Activated CD4-positive, alpha-beta T cell treated with anti-CD3 and anti-CD28 coated beads for 36 hours (primary cell): ENCODE measurements at regions not wholly inside any gene's neighbourhood (a gene's known extent, or its start where the extent isn't known, plus 50 kb on each side); places are given as distances from the start of the nearest gene placed in this dataset.

Experiments
- ATAC-seq: fragments of 200-7000 bp; cut with Tn5 transposase; one replicate; pipeline ENCODE4 v1.10.0; 2021; ENCODE audit warnings: mild to moderate bottlenecking, moderate library complexity
- CTCF ChIA-PET: fragments of 350-600 bp; sonication (Branson Sonifier 250); formaldehyde crosslinking; loops from one replicate; lab custom pipeline; 2021; ENCODE audit warnings: antibody characterized with exemption; lab: Charles Lee
- POLR2A ChIA-PET: fragments of 350-600 bp; sonication (Branson Sonifier 250); formaldehyde crosslinking; loops from one replicate; lab custom pipeline; 2021; ENCODE audit warnings: antibody characterized with exemption, inconsistent platforms; lab: Charles Lee
- DNase-seq: peaks from one replicate; pipeline ENCODE4 v3.0.0-alpha.2; 2020
- H3K27ac Mint-ChIP-seq: one replicate; pipeline ENCODE4 v1.8.0; 2021; ENCODE audit warnings: mixed read lengths
- H3K27me3 Mint-ChIP-seq: one replicate; pipeline ENCODE4 v1.8.0; 2021; ENCODE audit warnings: mixed read lengths
- H3K36me3 Mint-ChIP-seq: one replicate; pipeline ENCODE4 v1.8.0; 2021; ENCODE audit warnings: low read depth, mixed read lengths
- H3K4me1 Mint-ChIP-seq: one replicate; pipeline ENCODE4 v1.8.0; 2021; ENCODE audit warnings: mixed read lengths
- H3K4me3 Mint-ChIP-seq: one replicate; pipeline ENCODE4 v1.8.0; 2021; ENCODE audit warnings: mild to moderate bottlenecking, moderate library complexity, mixed read lengths
- H3K9me3 Mint-ChIP-seq: one replicate; pipeline ENCODE4 v1.8.0; 2021; ENCODE audit warnings: low read depth, mixed read lengths
- intact Hi-C, 2 experiments: fragments of 100-400 bp; cut with DNase I in 1 of 2; cut with micrococcal nuclease in 1 of 2; formaldehyde crosslinking; loops; one replicate each; pipeline versions ENCODE4 v1.14.2 to v1.15.1; 2022 to 2024; cut with DNase I, micrococcal nuclease

DNA sequence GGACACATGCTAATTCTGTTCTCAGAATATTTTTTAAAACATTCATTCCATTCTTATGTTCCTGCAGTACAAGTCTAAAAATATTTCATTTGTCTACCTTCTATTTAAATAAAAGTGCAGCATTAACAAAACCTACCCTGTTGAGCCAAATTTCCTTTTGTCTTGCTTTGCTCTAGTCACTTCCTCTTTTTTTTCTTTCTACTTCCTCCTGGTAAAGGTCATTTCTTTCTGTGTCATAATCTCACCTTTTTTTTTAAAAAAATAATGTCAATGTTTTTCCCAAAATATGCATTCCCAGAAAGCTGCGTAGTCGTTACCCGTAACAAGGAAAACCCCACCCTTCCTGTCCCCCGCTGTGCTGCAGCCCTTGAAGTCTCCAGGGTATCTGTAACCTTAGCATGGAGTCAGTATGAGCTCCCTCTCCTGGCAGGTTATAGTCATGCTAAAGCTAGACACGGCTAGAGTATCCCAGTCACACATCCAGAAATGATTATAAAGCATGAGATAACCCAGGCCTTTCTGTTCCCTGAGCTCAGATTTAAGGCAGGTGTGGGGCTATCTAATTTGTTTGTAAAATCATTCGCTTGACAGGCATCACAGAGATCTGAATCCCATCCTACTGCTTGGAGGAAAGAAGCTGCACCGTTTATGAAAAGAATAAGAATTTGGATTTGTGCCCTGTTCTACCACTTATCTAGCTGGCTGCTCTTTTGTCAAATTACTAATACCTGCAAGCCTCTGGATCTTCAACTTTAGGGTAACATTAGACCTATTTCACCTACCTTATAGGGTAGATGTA is 51.1 kb upstream of the EED start:
- Mint-ChIP-seq H3K4me1 (peaks cover 27% of the 10 kb centered on the region), H3K36me3 (no peaks in the 10 kb centered on the region), H3K9me3 (no peaks in the 10 kb centered on the region), H3K27ac (peak overlapping the region; percentile 82), H3K27me3 (peaks cover 6% of the 10 kb centered on the region), H3K4me3 (peak overlapping the region; percentile 53)
- ATAC-seq (peak; percentile 99), DNase-seq (peak; percentile 74)
- ChIA-PET POLR2A (interaction anchor here (0.6 to 1.7 kb wide), 6 partner anchors 13 to 185 kb away, joined by 3 to 8 read pairs (median 4); partner anchors contain the start of gene EED), CTCF (interaction anchor here (0.5 to 2.7 kb wide), 39 partner anchors 9 to 338 kb away, joined by 3 to 57 read pairs (median 3); partner anchors contain the start of genes CCDC83 and PICALM)
- intact Hi-C loops = loop anchor here (1.0 to 5.0 kb wide), 7 partner anchors 17 to 341 kb away; partner anchors contain the start of gene PICALM (in 1 of the 2)

- no peak for ATAC-seq
- POLR2A ChIA-PET = interaction anchor here (1.0 to 1.6 kb wide), 2 partner anchors 16 to 125 kb away, joined by 4 to 5 read pairs; no protein-coding TSS in a partner anchor
- DNase-seq = no peak
- CTCF ChIA-PET = interaction anchor here (1.0 to 2.7 kb wide), 20 partner anchors 9 to 177 kb away, joined by 3 to 57 read pairs (median 6); partner anchors contain the start of gene PICALM
- Mint-ChIP-seq H3K27me3 (peaks cover 6% of the 10 kb centered on the region), H3K36me3 (no peaks in the 10 kb centered on the region), H3K4me3 (peak overlapping the region; percentile 53), H3K27ac (peak overlapping the region; percentile 82), H3K9me3 (no peaks in the 10 kb centered on the region), H3K4me1 (peaks cover 27% of the 10 kb centered on the region)
- intact Hi-C loops = loop anchor here (1.0 to 5.0 kb wide), 7 partner anchors 16 to 340 kb away; partner anchors contain the start of gene PICALM (in 1 of the 2)
Observed at GRCh38 chr11:86192519-86193257, 51.9 kb upstream of the EED start.

- Mint-ChIP-seq H3K4me1 (peaks cover 26% of the 10 kb centered on the region), H3K27ac (peak overlapping the region; percentile 10), H3K36me3 (no peaks in the 10 kb centered on the region), H3K4me3 (no peak overlapping the region), H3K27me3 (peaks cover 5% of the 10 kb centered on the region), H3K9me3 (no peaks in the 10 kb centered on the region)
- ATAC-seq (no peak), DNase-seq (no peak)
- intact Hi-C loops = loop anchor here (2.0 to 5.0 kb wide), 2 partner anchors 125 to 340 kb away; no protein-coding TSS in a partner anchor
- POLR2A ChIA-PET = no interaction called here
- CTCF ChIA-PET = interaction anchor here (0.7 kb wide), 1 partner anchor 15 kb away, joined by 3 read pairs; no protein-coding TSS in a partner anchor
Observed at GRCh38 chr11:86191874-86192273, 52.7 kb upstream of the EED start.

DNA sequence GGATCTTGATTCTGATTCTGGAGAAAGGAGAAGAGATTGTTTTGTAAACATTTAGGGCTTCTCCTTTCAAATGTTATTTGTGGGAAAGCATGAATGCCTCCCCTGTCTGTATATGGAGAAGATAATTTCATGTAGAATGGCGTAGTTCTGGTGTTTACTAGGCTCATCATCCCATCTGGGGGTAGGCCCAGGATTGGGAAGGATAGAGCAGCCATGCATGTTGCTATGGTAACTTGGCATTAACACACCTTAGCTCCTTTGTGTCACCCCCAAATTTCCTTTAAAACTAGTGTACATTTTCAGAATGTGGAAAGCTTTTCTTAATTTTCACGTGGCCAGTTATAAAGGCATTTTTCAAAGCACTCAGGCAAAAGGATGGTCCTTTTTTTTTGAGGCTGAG is 57.5 kb upstream of the EED start:
- Mint-ChIP-seq H3K36me3 (no peaks in the 10 kb centered on the region), H3K9me3 (no peaks in the 10 kb centered on the region), H3K4me1 (peaks cover 4% of the 10 kb centered on the region), H3K4me3 (no peak overlapping the region), H3K27me3 (peaks cover 2% of the 10 kb centered on the region), H3K27ac (no peak overlapping the region)
- intact Hi-C loops = no loop called here
- ATAC-seq (no peak), DNase-seq (no peak)
- POLR2A ChIA-PET = interaction anchor here (0.6 kb wide), 1 partner anchor 44 kb away, joined by 13 read pairs; no protein-coding TSS in a partner anchor
- CTCF ChIA-PET = interaction anchor here (1.0 to 1.4 kb wide), 2 partner anchors 70 to 145 kb away, joined by 3 to 4 read pairs; no protein-coding TSS in a partner anchor

GRCh38 chr11:86186386-86186785 is 58.2 kb upstream of the EED start:
- Mint-ChIP-seq H3K36me3 (no peaks in the 10 kb centered on the region), H3K27ac (no peak overlapping the region), H3K9me3 (no peaks in the 10 kb centered on the region), H3K27me3 (peaks cover 2% of the 10 kb centered on the region), H3K4me3 (no peak overlapping the region), H3K4me1 (no peaks in the 10 kb centered on the region)
- ATAC-seq = no peak
- CTCF ChIA-PET = interaction anchor here (0.6 to 1.4 kb wide), 3 partner anchors 13 to 144 kb away, joined by 3 to 4 read pairs (median 3); no protein-coding TSS in a partner anchor
- intact Hi-C loops = no loop called here
- POLR2A ChIA-PET = no interaction called here
- DNase-seq = no peak

GRCh38 chr11:86185381-86185750 is 59.2 kb upstream of the EED start:
- Mint-ChIP-seq H3K27me3 (peaks cover 2% of the 10 kb centered on the region), H3K36me3 (no peaks in the 10 kb centered on the region), H3K4me1 (no peaks in the 10 kb centered on the region), H3K9me3 (no peaks in the 10 kb centered on the region), H3K27ac (no peak overlapping the region), H3K4me3 (no peak overlapping the region)
- DNase-seq = no peak
- ATAC-seq = no peak
- POLR2A ChIA-PET = no interaction called here
- CTCF ChIA-PET = interaction anchor here (0.7 kb wide), 1 partner anchor 16 kb away, joined by 3 read pairs; no protein-coding TSS in a partner anchor
- intact Hi-C loops = no loop called here

- Mint-ChIP-seq H3K4me1 (no peaks in the 10 kb centered on the region), H3K27ac (peak overlapping the region; percentile 17), H3K27me3 (peaks cover 2% of the 10 kb centered on the region), H3K4me3 (no peak overlapping the region), H3K36me3 (no peaks in the 10 kb centered on the region), H3K9me3 (no peaks in the 10 kb centered on the region)
- ChIA-PET CTCF (interaction anchor here (0.7 to 1.2 kb wide), 2 partner anchors 16 to 21 kb away, joined by 3 read pairs; no protein-coding TSS in a partner anchor), POLR2A (no interaction called here)
- ATAC-seq = no peak
- no peak for DNase-seq
- intact Hi-C loops = no loop called here
Observed at GRCh38 chr11:86184728-86185380, 59.7 kb upstream of the EED start.

- Mint-ChIP-seq H3K36me3 (peaks cover 2% of the 10 kb centered on the region), H3K4me3 (no peak overlapping the region)
- POLR2A ChIA-PET = interaction anchor here (0.5 to 1.0 kb wide), 4 partner anchors 47 to 133 kb away, joined by 3 to 5 read pairs (median 4); partner anchors contain the start of gene PICALM
Observed at GRCh38 chr11:86183694-86184093, 60.9 kb upstream of the EED start.

GRCh38 chr11:86182976-86183584 is 61.5 kb upstream of the EED start:
- ATAC-seq (peak; percentile 84), DNase-seq (peak; percentile 89)
- intact Hi-C loops = loop anchor here (1.0 to 2.0 kb wide), 8 partner anchors 19 to 410 kb away; partner anchors contain the start of genes PICALM (in 2 of the 2) and EED (in 1 of the 2)
- ChIA-PET POLR2A (interaction anchor here (0.5 to 1.0 kb wide), 4 partner anchors 48 to 132 kb away, joined by 3 to 5 read pairs (median 4); partner anchors contain the start of gene PICALM), CTCF (interaction anchor here (0.6 to 1.8 kb wide), 9 partner anchors 8 to 141 kb away, joined by 3 to 18 read pairs (median 3); partner anchors contain the start of gene PICALM)
- Mint-ChIP-seq H3K36me3 (peaks cover 2% of the 10 kb centered on the region), H3K27me3 (no peaks in the 10 kb centered on the region), H3K9me3 (no peaks in the 10 kb centered on the region), H3K4me3 (no peak overlapping the region), H3K4me1 (peaks cover 6% of the 10 kb centered on the region), H3K27ac (no peak overlapping the region)

More at GRCh38 chr11:86183694-86184093, 60.9 kb upstream of the EED start:
- ATAC-seq (peak; percentile 89), DNase-seq (peak; percentile 72)
- Mint-ChIP-seq H3K27me3 (no peaks in the 10 kb centered on the region), H3K4me1 (peaks cover 4% of the 10 kb centered on the region), H3K27ac (no peak overlapping the region), H3K9me3 (no peaks in the 10 kb centered on the region)
- intact Hi-C loops = loop anchor here (1.0 to 2.0 kb wide), 8 partner anchors 19 to 410 kb away; partner anchors contain the start of genes PICALM (in 2 of the 2) and EED (in 1 of the 2)
- CTCF ChIA-PET = interaction anchor here (0.6 to 1.8 kb wide), 8 partner anchors 9 to 114 kb away, joined by 3 to 18 read pairs (median 4); partner anchors contain the start of gene PICALM

- intact Hi-C loops = no loop called here
- no peak for DNase-seq
- peaks cover 20% of the 10 kb centered on the region for H3K4me1 Mint-ChIP-seq
- no peak overlapping the region for H3K4me3 Mint-ChIP-seq
- no peak overlapping the region for H3K27ac Mint-ChIP-seq
- ATAC-seq = no peak
- no peaks in the 10 kb centered on the region for H3K27me3 Mint-ChIP-seq
- POLR2A ChIA-PET = no interaction called here
- CTCF ChIA-PET = interaction anchor here (1.0 kb wide), 1 partner anchor 9 kb away, joined by 3 read pairs; no protein-coding TSS in a partner anchor
- H3K9me3 Mint-ChIP-seq = no peaks in the 10 kb centered on the region
- H3K36me3 Mint-ChIP-seq = peaks cover 2% of the 10 kb centered on the region
Observed at GRCh38 chr11:86181379-86181778, 63.2 kb upstream of the EED start.
